Vagina (tissue), 2 donors: ENCODE measurements at regions not wholly inside any gene's neighbourhood (a gene's known extent, or its start where the extent isn't known, plus 50 kb on each side); places are given as distances from the start of the nearest gene placed in this dataset.
"Not testable (repeated sequence)": the region's sequence is repeated elsewhere in the genome, so short reads cannot be mapped to it uniquely, and the experiment has no call there.

Experiments
- POLR2A ChIP-seq, 2 donors: fragments of 450-650 bp; IDR thresholded peaks; one replicate each; pipeline ENCODE4 v1.6.1; 2017; ENCODE audit warnings: antibody characterized with exemption in 2 of 2, mild to moderate bottlenecking in 2 of 2, moderate library complexity in 2 of 2
- TF ChIP-seq, protein P1 (sequence below), 3 experiments: fragments of 450-650 bp in 2 of 3; fragments of 200-600 bp in 1 of 3; sonication (generic) in 1 of 3; IDR thresholded peaks; one replicate each; pipeline ENCODE4 v1.5.1; 2017 to 2019; ENCODE audit warnings: antibody characterized with exemption in 3 of 3, mild to moderate bottlenecking in 2 of 3, moderate library complexity in 2 of 3

GRCh38 chr15:22577828-22578227, 119.1 kb downstream of the GOLGA6L22 start:
- TF ChIP-seq, protein P1, sequence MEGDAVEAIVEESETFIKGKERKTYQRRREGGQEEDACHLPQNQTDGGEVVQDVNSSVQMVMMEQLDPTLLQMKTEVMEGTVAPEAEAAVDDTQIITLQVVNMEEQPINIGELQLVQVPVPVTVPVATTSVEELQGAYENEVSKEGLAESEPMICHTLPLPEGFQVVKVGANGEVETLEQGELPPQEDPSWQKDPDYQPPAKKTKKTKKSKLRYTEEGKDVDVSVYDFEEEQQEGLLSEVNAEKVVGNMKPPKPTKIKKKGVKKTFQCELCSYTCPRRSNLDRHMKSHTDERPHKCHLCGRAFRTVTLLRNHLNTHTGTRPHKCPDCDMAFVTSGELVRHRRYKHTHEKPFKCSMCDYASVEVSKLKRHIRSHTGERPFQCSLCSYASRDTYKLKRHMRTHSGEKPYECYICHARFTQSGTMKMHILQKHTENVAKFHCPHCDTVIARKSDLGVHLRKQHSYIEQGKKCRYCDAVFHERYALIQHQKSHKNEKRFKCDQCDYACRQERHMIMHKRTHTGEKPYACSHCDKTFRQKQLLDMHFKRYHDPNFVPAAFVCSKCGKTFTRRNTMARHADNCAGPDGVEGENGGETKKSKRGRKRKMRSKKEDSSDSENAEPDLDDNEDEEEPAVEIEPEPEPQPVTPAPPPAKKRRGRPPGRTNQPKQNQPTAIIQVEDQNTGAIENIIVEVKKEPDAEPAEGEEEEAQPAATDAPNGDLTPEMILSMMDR (IDR thresholded peaks at IDR 0.05) = not testable (repeated sequence)
- TF ChIP-seq POLR2A (IDR thresholded peaks at IDR 0.05) = not testable (repeated sequence)
